Lung (tissue), 11 donors: ENCODE measurements at regions not wholly inside any gene's neighbourhood (a gene's known extent, or its start where the extent isn't known, plus 50 kb on each side); places are given as distances from the start of the nearest gene placed in this dataset.

ENCODE experiments used
- ATAC-seq: fragments of 200-7000 bp; cut with Tn5 transposase; one replicate; pipeline ENCODE4 v1.9.1; 2020; ENCODE audit warnings: moderate number of reproducible peaks; ENCODE audit not compliant: insufficient read depth, low FRiP score
- DNase-seq, 3 donors: peaks; one replicate each; pipeline ENCODE4 v3.0.0-alpha.2; 2013 to 2017
- H3K27ac ChIP-seq, 2 donors: one replicate each; pipeline ENCODE4 v1.5.1; 2013; ENCODE audit warnings: mild to moderate bottlenecking in 2 of 2, moderate library complexity in 2 of 2, control low read depth in 1 of 2, inconsistent platforms in 1 of 2, low read depth in 1 of 2, low read length in 1 of 2
- H3K27me3 ChIP-seq, 3 donors: one replicate each; pipeline ENCODE4 v1.5.1; 2013; ENCODE audit warnings: low read length in 2 of 3; ENCODE audit not compliant: control insufficient read depth in 3 of 3, insufficient read depth in 3 of 3
- H3K36me3 ChIP-seq, 4 donors: one replicate each; pipeline ENCODE4 v1.5.1; 2013; ENCODE audit warnings: low read length in 4 of 4, mild to moderate bottlenecking in 1 of 4, moderate library complexity in 1 of 4; ENCODE audit not compliant: control insufficient read depth in 4 of 4, insufficient read depth in 4 of 4
- H3K4me1 ChIP-seq, 5 donors: one replicate each; pipeline ENCODE4 v1.5.1; 2013; ENCODE audit warnings: low read length in 5 of 5, mild to moderate bottlenecking in 2 of 5, moderate library complexity in 1 of 5; ENCODE audit not compliant: control insufficient read depth in 5 of 5, insufficient read depth in 5 of 5
- H3K4me3 ChIP-seq: one replicate; pipeline ENCODE4 v1.5.1; 2013; ENCODE audit warnings: mild to moderate bottlenecking, control low read depth, moderate library complexity
- H3K9ac ChIP-seq, 2 donors: one replicate each; pipeline ENCODE4 v1.5.1; 2013; ENCODE audit warnings: low read length in 2 of 2, control low read depth in 1 of 2; ENCODE audit not compliant: insufficient read depth in 1 of 2
- H3K9me3 ChIP-seq, 4 donors: one replicate each; pipeline ENCODE4 v1.5.1; 2013; ENCODE audit warnings: low read length in 3 of 4, mild to moderate bottlenecking in 1 of 4, moderate library complexity in 1 of 4; ENCODE audit not compliant: control insufficient read depth in 4 of 4, insufficient read depth in 3 of 4
- WGBS, 2 donors: extraction: QIAGEN DNeasy Blood & Tissue Kit; methylation state at CpG; one replicate each; pipeline ENCODE4 v1.1.7; 2013; 5-methylcytosine and 5-hydroxymethylcytosine counted together
- TF ChIP-seq, protein P1 (sequence below): IDR thresholded peaks from 2 replicates; pipeline ENCODE4 v1.5.1; 2012; ENCODE audit warnings: mild to moderate bottlenecking; ENCODE audit errors: control extremely low read depth, extremely low read depth
- donor health status: control.
- donor health status: control.
- donor health status: Bipolar disorder and iron deficiency.
- donor health status: healthy.
- donor health status: DM: yes; HTN: yes; CAD: no.

- 70 to 81% methylated on average over 3 of the region's 3 CpGs for whole genome bisulfite sequencing, 2 donors
- Histone ChIP-seq H3K9me3 (peaks cover 0 to 2% (median 0%) of the 10 kb centered on the region in 4 donors), H3K36me3 (no peaks in the 10 kb centered on the region), H3K27ac (no peak overlapping the region), H3K9ac (no peak overlapping the region), H3K27me3 (no peaks in the 10 kb centered on the region), H3K4me1 (peaks cover 0 to 2% (median 0%) of the 10 kb centered on the region in 5 donors), H3K4me3 (no peak overlapping the region)
- TF ChIP-seq, protein P1, sequence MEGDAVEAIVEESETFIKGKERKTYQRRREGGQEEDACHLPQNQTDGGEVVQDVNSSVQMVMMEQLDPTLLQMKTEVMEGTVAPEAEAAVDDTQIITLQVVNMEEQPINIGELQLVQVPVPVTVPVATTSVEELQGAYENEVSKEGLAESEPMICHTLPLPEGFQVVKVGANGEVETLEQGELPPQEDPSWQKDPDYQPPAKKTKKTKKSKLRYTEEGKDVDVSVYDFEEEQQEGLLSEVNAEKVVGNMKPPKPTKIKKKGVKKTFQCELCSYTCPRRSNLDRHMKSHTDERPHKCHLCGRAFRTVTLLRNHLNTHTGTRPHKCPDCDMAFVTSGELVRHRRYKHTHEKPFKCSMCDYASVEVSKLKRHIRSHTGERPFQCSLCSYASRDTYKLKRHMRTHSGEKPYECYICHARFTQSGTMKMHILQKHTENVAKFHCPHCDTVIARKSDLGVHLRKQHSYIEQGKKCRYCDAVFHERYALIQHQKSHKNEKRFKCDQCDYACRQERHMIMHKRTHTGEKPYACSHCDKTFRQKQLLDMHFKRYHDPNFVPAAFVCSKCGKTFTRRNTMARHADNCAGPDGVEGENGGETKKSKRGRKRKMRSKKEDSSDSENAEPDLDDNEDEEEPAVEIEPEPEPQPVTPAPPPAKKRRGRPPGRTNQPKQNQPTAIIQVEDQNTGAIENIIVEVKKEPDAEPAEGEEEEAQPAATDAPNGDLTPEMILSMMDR = no peak
- ATAC-seq (no peak), DNase-seq (no peak)
Measured at GRCh38 chr5:156095709-156096241, 231.2 kb upstream of the SGCD start.

DNA sequence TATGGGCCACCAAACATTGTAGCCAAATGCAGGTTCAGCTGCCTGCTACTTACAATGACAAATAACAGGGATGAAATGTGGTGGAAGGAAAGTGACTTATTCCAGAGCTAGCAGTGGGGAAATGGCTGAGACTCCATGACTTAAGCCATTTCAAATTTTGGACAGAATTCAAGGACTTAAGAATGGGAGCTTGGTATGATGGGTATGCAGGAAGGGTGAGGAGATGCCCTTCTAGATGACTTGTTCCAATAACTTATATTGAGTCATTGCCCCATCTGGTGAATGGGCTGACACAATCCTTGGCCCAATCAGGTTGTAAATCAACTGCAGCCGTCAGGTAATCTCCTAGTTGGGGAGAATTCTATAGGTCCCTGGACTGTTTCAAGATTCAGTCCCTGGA is 230.7 kb upstream of the SGCD start:
- TF ChIP-seq, protein P1 = no peak
- Histone ChIP-seq H3K27me3 (no peaks in the 10 kb centered on the region), H3K4me1 (peaks cover 0 to 2% (median 0%) of the 10 kb centered on the region in 5 donors), H3K4me3 (no peak overlapping the region), H3K27ac (no peak overlapping the region), H3K36me3 (no peaks in the 10 kb centered on the region), H3K9ac (no peak overlapping the region), H3K9me3 (no peaks in the 10 kb centered on the region)
- 74 to 78% methylated on average over 1 of the region's 1 CpG for WGBS, 2 donors
- DNase-seq = no peak
- ATAC-seq = no peak

- Histone ChIP-seq H3K27me3 (no peaks in the 10 kb centered on the region), H3K36me3 (no peaks in the 10 kb centered on the region), H3K4me1 (peaks cover 0 to 2% (median 0%) of the 10 kb centered on the region in 5 donors), H3K27ac (no peak overlapping the region), H3K4me3 (no peak overlapping the region), H3K9me3 (no peaks in the 10 kb centered on the region), H3K9ac (no peak overlapping the region)
- no peak for DNase-seq
- ATAC-seq = no peak
- 93% methylated on average over 2 of the region's 2 CpGs for WGBS, 2 donors
- TF ChIP-seq, protein P1 = no peak
Measured at GRCh38 chr5:156103155-156103885, 223.6 kb upstream of the SGCD start.
